SK-N-SH (cell line): ENCODE measurements at regions not wholly inside any gene's neighbourhood (a gene's known extent, or its start where the extent isn't known, plus 50 kb on each side); places are given as distances from the start of the nearest gene placed in this dataset.

Experiments
- CTCF ChIA-PET: fragments of 300-600, 350-600 bp; formaldehyde crosslinking; extraction: SDS; loops from one replicate; lab custom pipeline; 2021; lab: Yijun Ruan, JAX
- POLR2A ChIA-PET: fragments of 350-600 bp; sonication (Branson Sonifier 250); formaldehyde crosslinking; extraction: SDS; loops from one replicate; lab custom pipeline; 2020; ENCODE audit warnings: antibody characterized with exemption, inconsistent platforms; lab: Yijun Ruan, JAX
- DNase-seq: peaks from one replicate; pipeline ENCODE4 v3.0.0; 2012
- H2AFZ ChIP-seq: fragments of 200-600 bp; sonication (generic); 2 replicates; pipeline ENCODE4 v1.8.1; 2016; ENCODE audit warnings: antibody characterized with exemption, mild to moderate bottlenecking, low read depth
- H3F3A ChIP-seq: fragments of 200-600 bp; sonication (generic); replicated peaks from 2 replicates; pipeline ENCODE3; 2016; ENCODE audit warnings: antibody characterized with exemption, mild to moderate bottlenecking; ENCODE audit not compliant: insufficient read depth
- H3K27ac ChIP-seq, 2 experiments: fragments of 200-500 bp in 1 of 2; fragments of 200-600 bp in 1 of 2; sonication (Bioruptor generic) in 1 of 2; sonication (generic), shearing (Covaris generic) in 1 of 2; 2 replicates each; pipeline versions ENCODE4 v1.5.1 to v1.6.1; 2014 to 2016; ENCODE audit warnings: low read depth in 2 of 2, inconsistent platforms in 1 of 2, low read length in 1 of 2, mild to moderate bottlenecking in 1 of 2, mixed read lengths in 1 of 2
- H3K27me3 ChIP-seq: fragments of 200-600 bp; sonication (generic), shearing (Covaris generic); 2 replicates; pipeline ENCODE4 v1.6.1; 2016; ENCODE audit warnings: mixed run types; ENCODE audit not compliant: insufficient read depth
- H3K36me3 ChIP-seq, 2 experiments: fragments of 200-500 bp in 1 of 2; fragments of 200-600 bp in 1 of 2; sonication (Bioruptor generic) in 1 of 2; sonication (generic) in 1 of 2; replicated peaks in 1 of 2; 2 replicates each; pipeline versions ENCODE3 to v1.5.1; 2014 to 2016; ENCODE audit warnings: low read length in 1 of 2, mild to moderate bottlenecking in 1 of 2; ENCODE audit not compliant: insufficient read depth in 2 of 2, control insufficient read depth in 1 of 2
- H3K4me1 ChIP-seq, 2 experiments: fragments of 200-500 bp in 1 of 2; fragments of 200-600 bp in 1 of 2; sonication (Bioruptor generic) in 1 of 2; sonication (generic), shearing (Covaris generic) in 1 of 2; 2 replicates each; pipeline versions ENCODE4 v1.5.1 to v1.6.1; 2014 to 2016; ENCODE audit warnings: low read depth in 1 of 2, low read length in 1 of 2, mixed run types in 1 of 2; ENCODE audit not compliant: insufficient read depth in 2 of 2, control insufficient read depth in 1 of 2
- H3K4me2 ChIP-seq: fragments of 200-600 bp; sonication (generic), shearing (Covaris generic); 2 replicates; pipeline ENCODE4 v1.6.1; 2017; ENCODE audit warnings: mixed run types
- H3K4me3 ChIP-seq, 2 experiments: fragments of 200-500 bp in 1 of 2; fragments of 200-600 bp in 1 of 2; sonication (Bioruptor generic) in 1 of 2; sonication (generic), shearing (Covaris generic) in 1 of 2; 2 replicates each; pipeline versions ENCODE4 v1.5.1 to v1.8.1; 2014 to 2016; ENCODE audit warnings: low read depth in 2 of 2, inconsistent platforms in 1 of 2, low read length in 1 of 2, mild to moderate bottlenecking in 1 of 2, mixed read lengths in 1 of 2, moderate library complexity in 1 of 2
- H3K79me2 ChIP-seq: fragments of 200-600 bp; sonication (generic); 2 replicates; pipeline ENCODE4 v1.8.1; 2017; ENCODE audit warnings: mild to moderate bottlenecking; ENCODE audit not compliant: insufficient read depth
- H3K9ac ChIP-seq: fragments of 200-600 bp; sonication (generic); 2 replicates; pipeline ENCODE4 v1.6.1; 2017; ENCODE audit warnings: mixed run types
- H3K9me2 ChIP-seq: fragments of 200-600 bp; sonication (generic); 2 replicates; pipeline ENCODE4 v1.6.1; 2017; ENCODE audit warnings: mixed run types
- H3K9me3 ChIP-seq: fragments of 200-600 bp; sonication (generic); 2 replicates; pipeline ENCODE4 v1.6.1; 2017; ENCODE audit warnings: mixed run types, mild to moderate bottlenecking, moderate library complexity
- H4K20me1 ChIP-seq: fragments of 200-600 bp; sonication (generic); 2 replicates; pipeline ENCODE4 v1.6.1; 2017; ENCODE audit warnings: mild to moderate bottlenecking, mixed run types; ENCODE audit not compliant: insufficient read depth
- CHD2 ChIP-seq: fragments of 150-350 bp; IDR thresholded peaks from 2 replicates; pipeline ENCODE4 v1.6.1; 2018; ENCODE audit warnings: low read length; ENCODE audit not compliant: partially characterized antibody
- GABPA ChIP-seq: IDR thresholded peaks from 2 replicates; pipeline ENCODE4 v1.4.0; 2012; ENCODE audit warnings: low read depth, mild to moderate bottlenecking
- RXRA ChIP-seq: IDR thresholded peaks from 2 replicates; pipeline ENCODE4 v1.4.0; 2012; ENCODE audit warnings: low read depth, mild to moderate bottlenecking, borderline replicate concordance
- TCF12 ChIP-seq: IDR thresholded peaks from 2 replicates; pipeline ENCODE4 v1.4.0; 2012
- TEAD4 ChIP-seq: IDR thresholded peaks from 2 replicates; pipeline ENCODE4 v1.4.0; 2012; ENCODE audit warnings: mild to moderate bottlenecking, borderline replicate concordance; ENCODE audit not compliant: insufficient read depth
- WGBS: methylation state at CpG from one replicate; pipeline ENCODE4 v1.1.6; 2017; ENCODE audit warnings: low lambda C conversion rate; 5-methylcytosine and 5-hydroxymethylcytosine counted together
- TF ChIP-seq, protein P1 (sequence below): IDR thresholded peaks from 2 replicates; pipeline ENCODE4 v1.4.0; 2012; ENCODE audit warnings: low read depth, borderline replicate concordance
- TF ChIP-seq, protein P2 (sequence below): fragments of 150-350 bp; IDR thresholded peaks from 2 replicates; pipeline ENCODE4 v1.6.1; 2017; ENCODE audit warnings: antibody characterized with exemption, low read length, low read depth, borderline replicate concordance

DNA sequence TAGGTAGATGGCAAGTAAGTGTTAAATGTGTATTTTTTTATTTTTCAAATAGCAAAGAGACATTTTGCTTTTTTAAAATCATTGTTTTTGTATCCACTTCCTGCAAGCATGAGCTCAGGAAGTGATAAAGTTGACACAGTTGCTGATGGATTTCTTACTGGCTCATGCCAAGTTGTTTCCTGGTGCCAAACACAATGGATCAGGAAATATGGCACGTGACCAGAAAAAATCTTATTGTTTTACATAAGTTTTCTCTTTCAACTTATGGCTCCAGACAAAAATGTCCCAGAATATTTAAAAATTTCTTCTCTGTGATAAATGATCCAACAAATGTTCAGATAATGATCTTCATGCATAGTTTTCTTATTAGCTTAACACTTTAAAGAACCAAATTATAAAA lies 1279.1 kb upstream of the FLRT2 start:
- Histone ChIP-seq H3K79me2 (no peaks in the 10 kb centered on the region), H4K20me1 (no peaks in the 10 kb centered on the region), H3K4me2 (no peak overlapping the region), H3K9me2 (no peaks in the 10 kb centered on the region), H3K27me3 (no peaks in the 10 kb centered on the region), H3K4me1 (no peaks in the 10 kb centered on the region; a peak in 1 of 4 replicates), H3K9me3 (no peaks in the 10 kb centered on the region), H3K4me3 (no peak overlapping the region), H3K27ac (no peak overlapping the region), H3K9ac (no peak overlapping the region), H3F3A (no peaks in the 10 kb centered on the region), H3K36me3 (no peaks in the 10 kb centered on the region), H2AFZ (no peak overlapping the region)
- TF ChIP-seq CHD2 (no peak), GABPA (no peak)
- ChIA-PET CTCF (no interaction called here), POLR2A (no interaction called here)
- no peak for DNase-seq
- WGBS = 3% methylated on average over 1 of the region's 1 CpG

DNA sequence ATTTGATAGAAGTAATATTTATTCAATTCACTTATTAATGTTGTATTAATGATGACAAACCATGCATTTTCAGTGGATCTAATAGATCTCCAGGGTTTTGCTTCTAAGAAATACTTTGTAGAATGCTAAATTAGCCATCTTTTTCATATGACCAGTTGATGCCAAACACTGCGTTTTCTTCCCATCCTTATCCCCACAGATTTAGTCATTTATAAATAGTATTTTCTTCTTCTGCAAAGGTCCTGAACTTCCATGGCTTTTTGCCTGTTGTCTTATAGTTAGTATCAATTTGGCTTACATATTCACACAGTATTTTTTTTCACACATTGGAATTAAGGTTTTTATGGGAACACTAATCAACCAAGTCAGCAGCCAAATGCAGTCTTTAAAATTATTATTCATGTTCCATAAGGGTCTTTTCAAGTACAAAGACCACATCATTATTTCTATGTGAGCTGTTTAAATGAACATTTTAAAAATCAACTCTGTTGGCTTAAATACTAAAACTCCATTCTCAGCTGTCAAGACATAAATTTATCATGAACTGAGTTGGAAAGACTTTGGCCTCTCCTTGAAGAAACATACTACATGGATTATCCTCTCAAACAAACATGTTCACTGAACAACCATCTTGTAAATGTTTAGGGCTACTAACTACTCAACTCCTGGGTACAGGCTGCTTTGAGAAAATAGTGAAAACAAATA lies 1278.4 kb upstream of the FLRT2 start:
- TF ChIP-seq TEAD4 = no peak
- TF ChIP-seq, protein P1, sequence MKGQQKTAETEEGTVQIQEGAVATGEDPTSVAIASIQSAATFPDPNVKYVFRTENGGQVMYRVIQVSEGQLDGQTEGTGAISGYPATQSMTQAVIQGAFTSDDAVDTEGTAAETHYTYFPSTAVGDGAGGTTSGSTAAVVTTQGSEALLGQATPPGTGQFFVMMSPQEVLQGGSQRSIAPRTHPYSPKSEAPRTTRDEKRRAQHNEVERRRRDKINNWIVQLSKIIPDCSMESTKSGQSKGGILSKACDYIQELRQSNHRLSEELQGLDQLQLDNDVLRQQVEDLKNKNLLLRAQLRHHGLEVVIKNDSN = no peak
- 37% methylated on average over 1 of the region's 1 CpG for WGBS
- Histone ChIP-seq H3K9me3 (no peaks in the 10 kb centered on the region), H3K79me2 (no peaks in the 10 kb centered on the region), H2AFZ (no peak overlapping the region), H4K20me1 (no peaks in the 10 kb centered on the region), H3K27ac (no peak overlapping the region), H3K4me3 (no peak overlapping the region), H3F3A (no peaks in the 10 kb centered on the region), H3K9me2 (no peaks in the 10 kb centered on the region), H3K27me3 (no peaks in the 10 kb centered on the region), H3K4me1 (no peaks in the 10 kb centered on the region; a peak in 1 of 4 replicates), H3K9ac (no peak overlapping the region), H3K36me3 (no peaks in the 10 kb centered on the region), H3K4me2 (no peak overlapping the region)
- POLR2A ChIA-PET = no interaction called here
- DNase-seq = no peak
- CTCF ChIA-PET = no interaction called here

DNA sequence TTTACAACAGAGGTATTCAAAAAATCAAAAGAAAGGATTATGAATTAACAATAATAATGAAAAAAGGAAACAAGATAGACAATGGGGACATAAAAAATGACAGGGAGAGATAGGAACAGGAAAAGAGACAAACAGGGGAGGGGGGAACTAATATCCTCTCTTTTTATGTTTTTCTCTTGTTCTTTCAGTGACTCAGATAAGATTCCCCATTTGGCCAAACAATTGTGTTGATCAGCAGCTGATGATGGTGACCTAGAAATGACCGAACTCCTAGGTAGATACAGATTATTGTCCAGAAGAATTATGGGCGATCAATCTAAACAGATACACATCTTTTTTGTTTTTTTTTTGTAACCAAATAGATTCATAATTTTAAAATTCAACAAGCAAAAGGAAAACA lies 1277.2 kb upstream of the FLRT2 start:
- Histone ChIP-seq H3F3A (no peaks in the 10 kb centered on the region), H3K9me3 (no peaks in the 10 kb centered on the region), H3K27ac (no peak overlapping the region), H3K9me2 (no peaks in the 10 kb centered on the region), H3K4me2 (no peak overlapping the region), H3K79me2 (no peaks in the 10 kb centered on the region), H3K36me3 (no peaks in the 10 kb centered on the region), H3K4me3 (no peak overlapping the region), H3K4me1 (no peaks in the 10 kb centered on the region; a peak in 1 of 4 replicates), H4K20me1 (no peaks in the 10 kb centered on the region), H3K27me3 (no peaks in the 10 kb centered on the region), H3K9ac (no peak overlapping the region), H2AFZ (no peak overlapping the region)
- DNase-seq = no peak
- POLR2A ChIA-PET = no interaction called here
- CTCF ChIA-PET = interaction anchor here (0.7 kb wide), 1 partner anchor 470 kb away, joined by 4 read pairs; no protein-coding TSS in a partner anchor
- TF ChIP-seq RXRA = no peak
- no peak for TF ChIP-seq TCF12
- TF ChIP-seq, protein P2, sequence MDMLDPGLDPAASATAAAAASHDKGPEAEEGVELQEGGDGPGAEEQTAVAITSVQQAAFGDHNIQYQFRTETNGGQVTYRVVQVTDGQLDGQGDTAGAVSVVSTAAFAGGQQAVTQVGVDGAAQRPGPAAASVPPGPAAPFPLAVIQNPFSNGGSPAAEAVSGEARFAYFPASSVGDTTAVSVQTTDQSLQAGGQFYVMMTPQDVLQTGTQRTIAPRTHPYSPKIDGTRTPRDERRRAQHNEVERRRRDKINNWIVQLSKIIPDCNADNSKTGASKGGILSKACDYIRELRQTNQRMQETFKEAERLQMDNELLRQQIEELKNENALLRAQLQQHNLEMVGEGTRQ = no peak
- 10% methylated on average over 2 of the region's 2 CpGs for WGBS
